GM12874 (cell line): ENCODE measurements at regions not wholly inside any gene's neighbourhood (a gene's known extent, or its start where the extent isn't known, plus 50 kb on each side); places are given as distances from the start of the nearest gene placed in this dataset.

Experiments used
- TF ChIP-seq, protein P1 (sequence below): IDR thresholded peaks from 2 replicates; pipeline ENCODE4 v1.5.1; 2011; ENCODE audit warnings: low read depth, mild to moderate bottlenecking, control low read depth, low read length, moderate library complexity; ENCODE audit not compliant: insufficient read depth

DNA sequence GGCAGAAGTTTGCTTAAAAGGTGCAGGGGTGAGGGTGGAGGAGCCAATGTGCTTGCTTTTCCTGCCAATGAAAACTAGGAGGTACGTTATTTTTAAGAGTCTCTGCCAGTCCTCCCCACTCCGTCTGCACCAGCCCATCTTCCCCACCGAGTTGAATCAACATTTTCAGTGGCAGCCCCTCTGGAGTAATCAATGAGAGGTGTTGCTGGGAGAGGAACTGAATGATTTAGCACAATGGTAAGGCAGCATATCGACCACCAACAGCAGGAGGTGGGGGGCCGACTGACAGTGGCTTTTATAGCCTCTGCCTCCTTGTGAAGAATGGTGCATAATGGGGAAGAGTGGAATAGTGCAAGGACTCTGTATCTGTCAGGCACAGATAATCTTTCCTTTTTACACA, 1465.0 kb upstream of the GOT2 start:
- TF ChIP-seq, protein P1, sequence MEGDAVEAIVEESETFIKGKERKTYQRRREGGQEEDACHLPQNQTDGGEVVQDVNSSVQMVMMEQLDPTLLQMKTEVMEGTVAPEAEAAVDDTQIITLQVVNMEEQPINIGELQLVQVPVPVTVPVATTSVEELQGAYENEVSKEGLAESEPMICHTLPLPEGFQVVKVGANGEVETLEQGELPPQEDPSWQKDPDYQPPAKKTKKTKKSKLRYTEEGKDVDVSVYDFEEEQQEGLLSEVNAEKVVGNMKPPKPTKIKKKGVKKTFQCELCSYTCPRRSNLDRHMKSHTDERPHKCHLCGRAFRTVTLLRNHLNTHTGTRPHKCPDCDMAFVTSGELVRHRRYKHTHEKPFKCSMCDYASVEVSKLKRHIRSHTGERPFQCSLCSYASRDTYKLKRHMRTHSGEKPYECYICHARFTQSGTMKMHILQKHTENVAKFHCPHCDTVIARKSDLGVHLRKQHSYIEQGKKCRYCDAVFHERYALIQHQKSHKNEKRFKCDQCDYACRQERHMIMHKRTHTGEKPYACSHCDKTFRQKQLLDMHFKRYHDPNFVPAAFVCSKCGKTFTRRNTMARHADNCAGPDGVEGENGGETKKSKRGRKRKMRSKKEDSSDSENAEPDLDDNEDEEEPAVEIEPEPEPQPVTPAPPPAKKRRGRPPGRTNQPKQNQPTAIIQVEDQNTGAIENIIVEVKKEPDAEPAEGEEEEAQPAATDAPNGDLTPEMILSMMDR: no peak

DNA sequence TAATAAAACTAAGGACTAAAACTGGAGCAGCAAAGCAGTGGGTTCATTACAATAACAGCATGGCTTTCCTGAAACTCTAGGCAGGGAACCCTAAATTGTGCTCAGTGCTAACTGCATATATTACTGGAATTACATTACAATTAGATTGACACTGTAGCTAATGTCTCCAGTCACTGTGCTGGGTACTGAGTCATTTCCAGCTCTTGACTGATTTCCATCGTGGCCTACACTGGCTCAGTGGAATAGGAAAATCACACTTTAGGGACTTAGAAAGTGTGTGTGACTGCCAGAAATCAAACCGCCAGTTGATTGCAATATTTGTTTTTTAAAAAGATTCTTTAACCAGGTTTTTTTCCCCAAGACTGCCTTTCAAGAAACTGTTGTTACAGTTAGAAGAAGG, 1447.4 kb upstream of the GOT2 start:
- TF ChIP-seq, protein P1: no peak

DNA sequence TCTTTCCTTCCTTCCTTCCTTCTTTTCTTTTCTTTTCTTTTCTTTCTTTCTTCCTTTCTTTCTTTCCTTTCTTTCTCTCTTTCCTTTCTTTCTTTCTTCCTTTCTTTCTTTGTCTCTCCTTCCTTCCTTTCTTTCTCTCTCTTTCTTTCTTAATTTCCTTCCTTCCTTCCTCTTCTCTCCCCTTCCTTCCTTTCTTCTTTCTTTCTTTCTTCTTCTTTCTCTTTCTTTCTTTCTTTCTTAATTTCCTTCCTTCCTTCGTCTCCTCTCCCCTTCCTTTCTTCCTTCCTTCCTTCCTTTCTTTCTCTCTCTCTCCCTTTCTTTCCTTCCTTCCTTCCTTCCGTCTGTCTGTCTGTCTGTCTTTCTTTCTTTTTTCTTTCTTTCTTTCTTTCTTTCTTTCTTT, 1446.5 kb upstream of the GOT2 start:
- TF ChIP-seq, protein P1: no peak

DNA sequence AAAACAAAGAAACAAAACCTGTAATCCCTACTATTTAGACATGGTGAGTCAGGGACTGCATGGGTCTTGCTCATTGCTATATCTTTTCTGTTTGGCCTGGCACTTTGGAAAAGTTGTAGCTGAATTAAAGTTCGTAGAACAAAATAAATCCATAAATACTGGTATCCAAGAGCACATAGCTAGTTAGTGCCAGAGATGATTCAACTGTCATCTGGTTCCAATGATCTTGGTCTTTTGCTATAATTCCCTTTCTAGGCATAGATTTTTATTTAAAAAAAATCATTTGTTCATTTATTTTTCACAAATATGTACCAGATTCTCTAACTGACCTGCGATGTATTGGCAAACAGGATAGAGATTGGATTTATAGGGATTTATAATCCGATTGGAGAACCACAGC, 1436.1 kb upstream of the GOT2 start:
- TF ChIP-seq, protein P1: no peak

DNA sequence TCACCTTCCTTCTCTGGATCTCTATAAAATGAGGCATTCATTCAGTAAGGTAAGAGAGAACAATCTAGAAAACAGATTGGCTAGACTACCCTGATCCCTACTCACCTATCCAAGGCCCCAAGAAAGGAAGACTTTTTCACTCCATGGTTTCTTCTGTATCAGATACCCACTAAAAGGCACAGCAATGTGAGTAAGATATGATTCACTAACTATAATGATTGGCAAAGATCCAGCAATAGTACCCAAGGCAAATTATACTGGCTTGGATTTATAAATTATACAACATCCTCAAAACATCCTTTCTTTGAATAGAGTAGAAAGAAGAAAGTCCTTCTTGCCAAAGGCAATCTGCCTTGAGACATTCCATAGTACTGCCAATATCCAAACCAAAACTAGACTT, 1432.0 kb upstream of the GOT2 start:
- TF ChIP-seq, protein P1: no peak

DNA sequence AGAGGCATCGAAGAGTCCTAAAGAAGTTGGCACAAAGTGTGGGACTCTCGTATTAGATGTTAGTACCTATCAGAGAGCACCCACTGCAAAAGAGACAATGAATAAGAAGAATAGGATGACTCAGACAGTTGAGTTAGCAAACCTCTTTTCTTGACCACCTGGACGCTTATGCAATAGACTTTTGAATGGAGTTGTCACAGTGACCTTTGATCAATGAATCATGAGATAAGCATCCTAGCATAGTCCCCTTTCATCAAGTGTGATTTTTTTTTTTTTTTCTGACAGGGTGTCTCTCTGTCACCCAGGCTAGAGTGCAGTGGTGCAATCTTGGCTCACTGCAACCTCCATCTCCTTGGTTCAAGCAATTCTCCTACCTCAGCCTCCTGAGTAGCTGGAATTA, 1417.9 kb upstream of the GOT2 start:
- TF ChIP-seq, protein P1: no peak

DNA sequence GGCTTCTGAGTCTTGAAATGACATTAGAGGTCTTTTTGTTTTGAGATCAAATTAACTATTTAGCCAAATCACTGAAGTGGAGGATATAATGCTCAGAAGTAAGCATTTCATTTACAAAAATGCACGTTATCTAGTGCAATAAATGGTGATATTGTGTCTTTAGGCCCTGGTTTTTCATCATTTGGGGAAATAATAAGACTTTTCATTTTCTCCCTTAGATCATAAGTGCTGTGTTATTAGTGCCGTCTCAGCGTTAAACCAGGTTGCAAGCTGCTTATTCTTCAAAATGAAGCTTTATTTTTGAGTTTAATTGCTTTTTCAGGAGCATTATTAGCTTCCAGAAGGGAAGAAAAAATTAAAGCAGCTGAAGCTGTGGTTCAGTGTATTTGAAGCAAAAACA, 1416.8 kb upstream of the GOT2 start:
- TF ChIP-seq, protein P1: no peak

DNA sequence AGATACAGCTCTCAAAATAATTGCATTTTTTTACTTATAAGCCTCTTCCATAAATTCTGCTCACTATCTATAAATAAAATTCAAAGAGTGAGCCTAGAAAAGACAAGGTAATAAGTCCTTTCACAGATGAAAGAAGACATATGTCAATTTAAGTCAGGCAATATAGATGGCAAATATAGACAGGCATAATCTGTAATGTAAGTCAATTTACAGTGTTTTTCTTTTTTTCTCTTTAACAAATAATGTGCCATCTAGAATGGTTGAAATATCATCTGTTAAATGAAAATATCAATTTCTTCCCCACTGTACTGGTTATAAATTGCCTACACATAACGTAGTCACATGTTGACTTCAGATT, 1409.2 kb upstream of the GOT2 start:
- TF ChIP-seq, protein P1: no peak
